22Rv1 (cell line): ENCODE measurements at regions not wholly inside any gene's neighbourhood (a gene's known extent, or its start where the extent isn't known, plus 50 kb on each side); places are given as distances from the start of the nearest gene placed in this dataset.

Experiments
- ZFX ChIP-seq: fragments of 450-650 bp; IDR thresholded peaks from 2 replicates; pipeline ENCODE4 v1.6.1; 2017; ENCODE audit warnings: antibody characterized with exemption, borderline replicate concordance
- TF ChIP-seq, protein P1 (sequence below): fragments of 450-650 bp; IDR thresholded peaks from 2 replicates; pipeline ENCODE4 v1.5.1; 2017; ENCODE audit warnings: mild to moderate bottlenecking

- TF ChIP-seq, protein P1, sequence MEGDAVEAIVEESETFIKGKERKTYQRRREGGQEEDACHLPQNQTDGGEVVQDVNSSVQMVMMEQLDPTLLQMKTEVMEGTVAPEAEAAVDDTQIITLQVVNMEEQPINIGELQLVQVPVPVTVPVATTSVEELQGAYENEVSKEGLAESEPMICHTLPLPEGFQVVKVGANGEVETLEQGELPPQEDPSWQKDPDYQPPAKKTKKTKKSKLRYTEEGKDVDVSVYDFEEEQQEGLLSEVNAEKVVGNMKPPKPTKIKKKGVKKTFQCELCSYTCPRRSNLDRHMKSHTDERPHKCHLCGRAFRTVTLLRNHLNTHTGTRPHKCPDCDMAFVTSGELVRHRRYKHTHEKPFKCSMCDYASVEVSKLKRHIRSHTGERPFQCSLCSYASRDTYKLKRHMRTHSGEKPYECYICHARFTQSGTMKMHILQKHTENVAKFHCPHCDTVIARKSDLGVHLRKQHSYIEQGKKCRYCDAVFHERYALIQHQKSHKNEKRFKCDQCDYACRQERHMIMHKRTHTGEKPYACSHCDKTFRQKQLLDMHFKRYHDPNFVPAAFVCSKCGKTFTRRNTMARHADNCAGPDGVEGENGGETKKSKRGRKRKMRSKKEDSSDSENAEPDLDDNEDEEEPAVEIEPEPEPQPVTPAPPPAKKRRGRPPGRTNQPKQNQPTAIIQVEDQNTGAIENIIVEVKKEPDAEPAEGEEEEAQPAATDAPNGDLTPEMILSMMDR, result no peak
- no peak for TF ChIP-seq ZFX
Measured at GRCh38 chr3:132237652-132238032, 79.6 kb upstream of the ACP3 start.
